Ovary (tissue), 3 donors: ENCODE measurements at regions not wholly inside any gene's neighbourhood (a gene's known extent, or its start where the extent isn't known, plus 50 kb on each side); places are given as distances from the start of the nearest gene placed in this dataset.

Source experiments
- EP300 ChIP-seq: sonication (generic); formaldehyde crosslinking; IDR thresholded peaks from one replicate; pipeline ENCODE4 v1.6.1; 2017; ENCODE audit warnings: antibody characterized with exemption
- POLR2A ChIP-seq: fragments of 450-650 bp; IDR thresholded peaks from one replicate; pipeline ENCODE4 v1.6.1; 2017; ENCODE audit warnings: antibody characterized with exemption, mild to moderate bottlenecking, moderate library complexity
- TF ChIP-seq, protein P1 (sequence below), 3 donors: fragments of 450-650 bp in 2 of 3; fragments of 200-600 bp in 1 of 3; IDR thresholded peaks; one replicate each; pipeline versions ENCODE4 v1.5.1 to v1.8.0; 2016 to 2022; ENCODE audit warnings: antibody characterized with exemption in 3 of 3, mild to moderate bottlenecking in 1 of 3
- donor health status: DM: no; HTN: no; CAD: no.

DNA sequence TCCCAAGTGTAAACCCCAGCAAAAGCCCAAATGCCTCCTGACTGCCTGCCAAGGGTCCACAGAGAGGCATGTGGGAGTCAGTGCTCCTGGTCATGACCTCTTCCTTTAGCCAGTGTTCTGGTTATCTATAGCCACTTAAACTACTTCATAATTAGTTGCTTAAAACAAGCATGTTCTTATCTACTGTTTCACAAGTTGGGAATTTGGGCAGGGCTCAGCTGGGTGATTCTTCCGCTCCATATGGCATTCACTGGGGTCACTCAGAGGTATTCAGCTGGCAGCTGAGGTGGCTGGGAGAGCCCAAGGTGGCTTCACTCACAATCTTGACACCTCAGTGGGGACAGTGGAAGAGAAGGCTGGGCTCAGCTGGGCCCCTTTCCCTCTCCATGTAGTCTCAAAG lies 184.0 kb upstream of the RGS6 start:
- TF ChIP-seq, protein P1, sequence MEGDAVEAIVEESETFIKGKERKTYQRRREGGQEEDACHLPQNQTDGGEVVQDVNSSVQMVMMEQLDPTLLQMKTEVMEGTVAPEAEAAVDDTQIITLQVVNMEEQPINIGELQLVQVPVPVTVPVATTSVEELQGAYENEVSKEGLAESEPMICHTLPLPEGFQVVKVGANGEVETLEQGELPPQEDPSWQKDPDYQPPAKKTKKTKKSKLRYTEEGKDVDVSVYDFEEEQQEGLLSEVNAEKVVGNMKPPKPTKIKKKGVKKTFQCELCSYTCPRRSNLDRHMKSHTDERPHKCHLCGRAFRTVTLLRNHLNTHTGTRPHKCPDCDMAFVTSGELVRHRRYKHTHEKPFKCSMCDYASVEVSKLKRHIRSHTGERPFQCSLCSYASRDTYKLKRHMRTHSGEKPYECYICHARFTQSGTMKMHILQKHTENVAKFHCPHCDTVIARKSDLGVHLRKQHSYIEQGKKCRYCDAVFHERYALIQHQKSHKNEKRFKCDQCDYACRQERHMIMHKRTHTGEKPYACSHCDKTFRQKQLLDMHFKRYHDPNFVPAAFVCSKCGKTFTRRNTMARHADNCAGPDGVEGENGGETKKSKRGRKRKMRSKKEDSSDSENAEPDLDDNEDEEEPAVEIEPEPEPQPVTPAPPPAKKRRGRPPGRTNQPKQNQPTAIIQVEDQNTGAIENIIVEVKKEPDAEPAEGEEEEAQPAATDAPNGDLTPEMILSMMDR (IDR thresholded peaks at IDR 0.05) = no peak
- no peak for TF ChIP-seq POLR2A
- no peak for TF ChIP-seq EP300
